Right atrium auricular region (tissue), 2 donors: ENCODE measurements at regions not wholly inside any gene's neighbourhood (a gene's known extent, or its start where the extent isn't known, plus 50 kb on each side); places are given as distances from the start of the nearest gene placed in this dataset.

ENCODE experiments used
- DNase-seq: peaks from one replicate; pipeline ENCODE4 v3.0.0-alpha.2; 2019; ENCODE audit warnings: low spot score
- H3K27ac ChIP-seq, 2 donors: fragments of 200-600 bp; sonication (generic); 1 replicate in 1 of 2; 2 replicates in 1 of 2; pipeline ENCODE4 v1.5.1; 2016 to 2019
- H3K27me3 ChIP-seq, 2 donors: fragments of 200-600 bp; sonication (generic); one replicate each; pipeline versions ENCODE4 v1.5.1 to v1.6.0; 2017 to 2019
- H3K36me3 ChIP-seq: fragments of 200-600 bp; sonication (generic); one replicate; pipeline ENCODE4 v1.5.1; 2016
- H3K4me1 ChIP-seq, 2 donors: fragments of 200-600 bp; sonication (generic); one replicate each; pipeline versions ENCODE4 v1.5.1 to v1.6.0; 2017 to 2019
- H3K4me3 ChIP-seq, 2 donors: fragments of 200-600 bp; sonication (generic); 1 replicate in 1 of 2; 2 replicates in 1 of 2; pipeline ENCODE4 v1.5.1; 2017 to 2019; ENCODE audit warnings: mild to moderate bottlenecking in 1 of 2, moderate library complexity in 1 of 2
- H3K9me3 ChIP-seq, 2 donors: fragments of 200-600 bp; sonication (generic); one replicate each; pipeline ENCODE4 v1.5.1; 2019
- CTCF ChIP-seq, 2 donors: fragments of 200-600 bp; sonication (generic); IDR thresholded peaks; one replicate each; pipeline ENCODE4 v1.5.1; 2019; ENCODE audit warnings: antibody characterized with exemption in 2 of 2

- no peak for DNase-seq
- TF ChIP-seq CTCF (IDR thresholded peaks at IDR 0.05): no peak
- H3K4me3 ChIP-seq: no peak overlapping the region
- H3K4me1 ChIP-seq: no peaks in the 10 kb centered on the region
- H3K27me3 ChIP-seq: no peaks in the 10 kb centered on the region
- H3K36me3 ChIP-seq: no peaks in the 10 kb centered on the region
- H3K27ac ChIP-seq: no peak overlapping the region
- H3K9me3 ChIP-seq: no peaks in the 10 kb centered on the region
Observed at GRCh38 chr6:3946778-3947177, 97.6 kb downstream of the FAM50B start.

- no peak overlapping the region for H3K4me3 ChIP-seq
- no peaks in the 10 kb centered on the region for H3K4me1 ChIP-seq
- no peaks in the 10 kb centered on the region for H3K36me3 ChIP-seq
- H3K9me3 ChIP-seq: no peaks in the 10 kb centered on the region
- DNase-seq: no peak
- H3K27me3 ChIP-seq: no peaks in the 10 kb centered on the region
- H3K27ac ChIP-seq: no peak overlapping the region
- TF ChIP-seq CTCF (IDR thresholded peaks at IDR 0.05): no peak
Observed at GRCh38 chr6:3948866-3949265, 99.7 kb downstream of the FAM50B start.

- H3K4me1 ChIP-seq: no peaks in the 10 kb centered on the region
- DNase-seq: no peak
- H3K27me3 ChIP-seq: no peaks in the 10 kb centered on the region
- TF ChIP-seq CTCF (IDR thresholded peaks at IDR 0.05): no peak
- H3K27ac ChIP-seq: no peak overlapping the region
- no peaks in the 10 kb centered on the region for H3K36me3 ChIP-seq
- no peaks in the 10 kb centered on the region for H3K9me3 ChIP-seq
- no peak overlapping the region for H3K4me3 ChIP-seq
Observed at GRCh38 chr6:3949521-3949920, 100.3 kb downstream of the FAM50B start.

- Histone ChIP-seq H3K9me3 (no peaks in the 10 kb centered on the region), H3K4me3 (no peak overlapping the region), H3K4me1 (no peaks in the 10 kb centered on the region), H3K27ac (no peak overlapping the region), H3K27me3 (no peaks in the 10 kb centered on the region), H3K36me3 (no peaks in the 10 kb centered on the region)
- no peak for TF ChIP-seq CTCF (IDR thresholded peaks at IDR 0.05)
- DNase-seq: no peak
Observed at GRCh38 chr6:3956054-3956453, 106.9 kb downstream of the FAM50B start.

GRCh38 chr6:3957321-3957720 is 108.1 kb downstream of the FAM50B start:
- no peaks in the 10 kb centered on the region for H3K27me3 ChIP-seq
- no peak overlapping the region for H3K4me3 ChIP-seq
- H3K9me3 ChIP-seq: no peaks in the 10 kb centered on the region
- H3K36me3 ChIP-seq: no peaks in the 10 kb centered on the region
- no peak for DNase-seq
- TF ChIP-seq CTCF (IDR thresholded peaks at IDR 0.05): no peak
- H3K27ac ChIP-seq: no peak overlapping the region
- no peaks in the 10 kb centered on the region for H3K4me1 ChIP-seq

- Histone ChIP-seq H3K9me3 (no peaks in the 10 kb centered on the region), H3K4me1 (no peaks in the 10 kb centered on the region), H3K4me3 (no peak overlapping the region), H3K36me3 (no peaks in the 10 kb centered on the region), H3K27me3 (no peaks in the 10 kb centered on the region), H3K27ac (no peak overlapping the region)
- TF ChIP-seq CTCF (IDR thresholded peaks at IDR 0.05): no peak
- DNase-seq: no peak
Observed at GRCh38 chr6:3958255-3958654, 109.1 kb downstream of the FAM50B start.
